Stromal cell of bone marrow (primary cell): ENCODE measurements at regions not wholly inside any gene's neighbourhood (a gene's known extent, or its start where the extent isn't known, plus 50 kb on each side); places are given as distances from the start of the nearest gene placed in this dataset.
"Not testable (repeated sequence)": the region's sequence is repeated elsewhere in the genome, so short reads cannot be mapped to it uniquely, and the experiment has no call there.

Experiments used
- DNase-seq: peaks from one replicate; pipeline ENCODE4 v3.0.0-alpha.2; 2012; ENCODE audit warnings: low read depth

GRCh38 chr17:63173903-63174302 lies 207.9 kb downstream of the TANC2 start:
- DNase-seq: no peak

DNA sequence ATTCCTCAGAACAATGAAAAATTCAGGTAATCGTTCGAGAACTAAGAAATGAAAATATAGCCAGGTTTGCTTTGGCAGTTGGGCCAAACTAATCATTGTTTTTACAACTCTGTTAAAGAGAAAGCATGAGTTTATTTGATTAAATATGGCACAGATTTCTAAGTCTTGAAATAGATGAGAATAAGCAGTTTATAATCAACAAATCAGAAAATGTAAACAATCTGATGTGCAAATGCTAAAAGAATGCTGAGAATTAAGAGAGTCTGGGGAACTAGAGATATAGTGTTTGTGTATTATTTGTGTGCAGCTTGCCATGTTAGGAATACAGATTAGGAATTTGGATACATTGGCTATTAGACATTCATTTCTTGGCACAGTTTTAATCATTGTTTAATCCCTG lies 212.5 kb downstream of the TANC2 start:
- DNase-seq: no peak

DNA sequence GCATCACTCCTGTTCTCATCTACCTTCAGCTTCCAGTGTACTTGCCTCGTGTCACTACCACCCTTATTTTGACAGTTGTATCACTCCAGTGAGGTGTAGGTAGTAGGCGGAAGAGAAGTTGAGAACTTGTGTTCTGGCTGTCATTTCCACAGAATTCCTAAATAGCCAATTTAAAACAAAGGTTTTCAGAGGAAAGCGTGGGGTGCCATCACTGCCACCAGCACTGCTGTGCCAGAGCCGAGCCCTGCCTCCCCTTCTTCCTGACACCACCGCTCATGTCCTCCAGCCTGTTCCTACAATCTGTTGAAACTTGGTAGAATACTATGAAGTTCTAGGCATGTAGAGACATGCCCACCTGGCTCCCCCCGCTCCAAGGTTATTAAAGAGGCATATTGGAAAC lies 215.8 kb downstream of the TANC2 start:
- DNase-seq: no peak

- no peak for DNase-seq
These were observed 219.4 kb downstream of the TANC2 start for GRCh38 chr17:63185420-63185819.

DNA sequence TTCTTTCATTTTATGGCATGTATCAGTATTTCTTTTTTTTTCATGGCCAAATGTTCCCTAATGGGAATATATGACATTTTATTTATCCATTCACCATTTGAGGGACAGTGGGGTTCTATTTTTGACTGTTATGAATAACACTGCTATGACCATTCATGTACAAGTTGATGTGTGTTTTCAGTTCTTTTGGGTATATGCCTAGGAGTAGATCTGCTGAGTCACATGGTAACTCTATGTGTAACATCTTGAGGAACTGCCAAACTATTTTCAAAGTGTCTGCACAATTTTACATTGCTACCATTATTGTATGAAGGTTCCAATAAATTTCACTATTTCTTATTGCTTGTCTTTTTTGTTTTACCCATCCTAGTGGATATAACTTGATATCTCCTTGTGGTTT lies 223.0 kb downstream of the TANC2 start:
- DNase-seq: peak; percentile 79

- DNase-seq: peak; percentile 10
These were observed 223.9 kb downstream of the TANC2 start for GRCh38 chr17:63189930-63190329.

DNA sequence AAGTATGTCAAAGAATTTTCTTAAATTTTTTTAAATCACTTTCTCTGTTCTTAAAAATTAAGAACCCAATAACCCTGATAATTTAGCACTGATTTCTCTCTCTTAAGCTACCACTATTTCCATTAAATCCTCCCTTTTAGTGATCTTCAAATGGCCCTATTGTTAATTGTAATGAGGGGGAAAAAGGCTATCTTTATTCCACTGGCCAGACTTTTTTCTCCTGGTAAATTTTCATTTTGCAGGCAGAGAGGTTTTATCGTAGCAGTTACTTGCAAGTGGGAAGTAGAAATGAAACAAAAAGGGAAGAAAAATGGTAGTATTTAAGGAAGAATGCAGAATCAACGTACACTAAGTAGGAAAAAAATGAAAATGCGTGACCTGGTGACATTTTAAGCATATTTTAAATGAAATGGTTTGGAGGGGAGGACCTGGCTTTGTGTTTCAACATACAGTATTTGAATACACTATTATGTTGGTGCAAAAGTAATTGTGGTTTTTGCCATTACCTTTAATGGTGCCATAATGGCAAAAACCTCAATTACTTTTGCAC lies 224.9 kb downstream of the TANC2 start:
- no peak for DNase-seq

DNA sequence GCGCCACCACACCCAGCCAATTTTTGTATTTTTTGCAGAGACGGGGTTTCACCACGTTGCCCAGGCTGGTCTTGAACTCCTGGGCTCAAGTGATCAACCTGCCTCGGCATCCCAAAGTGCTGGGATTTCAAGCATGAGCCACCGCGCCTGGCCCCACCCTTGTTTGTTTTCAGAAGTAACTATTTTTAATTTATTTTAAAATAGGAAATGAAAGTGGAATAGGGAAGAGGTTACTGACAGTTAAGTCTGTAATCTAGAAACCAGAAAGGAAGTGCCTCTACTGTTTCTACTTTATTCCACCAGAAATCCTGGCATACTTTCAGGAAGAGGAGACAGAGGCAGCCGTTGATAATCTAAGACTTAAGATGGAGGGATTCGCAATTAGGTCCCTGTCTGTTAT lies 225.6 kb downstream of the TANC2 start:
- DNase-seq: no peak

DNA sequence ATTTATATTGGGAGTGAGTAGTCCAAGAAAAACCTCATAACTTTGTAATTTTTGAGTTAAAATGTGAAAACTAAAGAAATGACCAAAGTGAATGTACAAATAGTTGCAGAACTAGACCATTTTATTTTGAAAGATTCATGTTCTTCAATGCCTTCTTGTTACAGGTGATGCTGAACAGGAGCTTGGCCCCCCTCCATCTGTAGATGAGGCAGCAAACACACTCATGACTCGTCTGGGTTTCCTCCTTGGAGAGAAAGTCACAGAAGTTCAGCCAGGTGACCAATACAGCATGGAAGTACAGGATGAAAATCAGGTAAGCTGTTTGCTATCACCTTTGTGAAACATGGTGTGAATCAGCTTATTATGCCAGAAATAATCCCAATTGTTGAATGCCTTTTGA lies 227.8 kb downstream of the TANC2 start:
- DNase-seq: no peak

DNA sequence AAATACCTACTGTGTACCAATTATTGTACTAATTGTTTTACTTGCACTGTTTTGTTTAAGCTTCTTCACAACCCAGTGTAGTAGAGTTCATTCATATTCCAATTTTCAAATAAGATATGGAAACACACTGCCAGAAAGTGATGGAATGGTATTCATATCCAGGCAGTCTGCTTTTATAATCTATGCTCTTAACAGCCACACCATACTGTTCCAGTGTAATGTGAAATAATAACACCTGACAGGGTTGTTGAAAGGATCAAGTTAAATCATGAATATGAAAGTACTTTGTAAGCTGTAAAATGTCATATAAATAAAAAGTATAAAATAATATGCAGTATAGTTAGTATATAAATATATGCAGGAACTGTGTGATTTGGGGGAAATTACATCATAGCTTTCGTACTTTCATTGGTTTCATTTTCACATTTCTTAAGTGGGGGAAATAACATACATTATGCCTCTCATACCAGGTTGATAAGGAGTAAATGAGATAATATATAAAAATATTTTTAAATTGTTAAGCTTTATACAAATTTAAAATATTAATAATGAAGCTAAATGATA lies 230.8 kb downstream of the TANC2 start:
- DNase-seq: no peak

- no peak for DNase-seq
These were observed 237.6 kb downstream of the TANC2 start for GRCh38 chr17:63203652-63204051.

GRCh38 chr17:63221939-63222338 lies 224.2 kb downstream of the CYB561 start:
- no peak for DNase-seq

GRCh38 chr17:63222655-63223054 lies 223.5 kb downstream of the CYB561 start:
- no peak for DNase-seq

- no peak for DNase-seq
These were observed 222.7 kb downstream of the CYB561 start for GRCh38 chr17:63223212-63223911.

- no peak for DNase-seq
These were observed 221.5 kb downstream of the CYB561 start for GRCh38 chr17:63224644-63225043.

GRCh38 chr17:63226720-63227119 lies 219.4 kb downstream of the CYB561 start:
- not testable (repeated sequence) for DNase-seq

DNA sequence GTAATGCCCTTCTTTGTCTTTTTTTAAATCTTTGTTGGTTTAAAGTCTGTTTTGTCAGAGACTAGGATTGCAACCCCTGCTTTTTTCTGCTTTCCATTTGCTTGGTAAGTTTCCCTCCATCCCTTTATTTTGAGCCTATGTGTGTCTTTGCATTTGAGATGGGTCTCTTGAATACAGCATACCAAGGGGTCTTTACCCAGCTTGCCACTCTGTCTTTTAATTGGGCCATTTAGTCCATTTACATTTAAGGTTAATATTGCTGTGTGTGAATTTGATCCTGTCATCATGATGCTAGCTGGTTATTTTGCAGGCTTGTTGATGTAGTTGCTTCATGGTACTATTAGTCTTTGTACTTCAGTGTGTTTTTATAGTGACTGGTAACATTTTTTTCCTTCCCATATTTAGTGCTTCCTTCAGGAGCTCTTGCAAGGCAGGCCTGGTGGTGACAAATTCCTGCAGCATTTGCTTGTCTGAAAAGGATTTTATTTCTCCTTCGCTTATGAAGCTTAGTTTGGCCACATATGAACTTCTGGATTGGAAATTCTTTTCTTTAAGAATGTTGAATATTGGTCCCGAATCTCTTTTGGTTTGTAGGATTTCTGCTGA lies 215.0 kb downstream of the CYB561 start:
- not testable (repeated sequence) for DNase-seq

GRCh38 chr17:63232565-63233310 lies 213.4 kb downstream of the CYB561 start:
- DNase-seq: no peak

GRCh38 chr17:63240106-63240505 lies 206.0 kb downstream of the CYB561 start:
- DNase-seq: no peak

DNA sequence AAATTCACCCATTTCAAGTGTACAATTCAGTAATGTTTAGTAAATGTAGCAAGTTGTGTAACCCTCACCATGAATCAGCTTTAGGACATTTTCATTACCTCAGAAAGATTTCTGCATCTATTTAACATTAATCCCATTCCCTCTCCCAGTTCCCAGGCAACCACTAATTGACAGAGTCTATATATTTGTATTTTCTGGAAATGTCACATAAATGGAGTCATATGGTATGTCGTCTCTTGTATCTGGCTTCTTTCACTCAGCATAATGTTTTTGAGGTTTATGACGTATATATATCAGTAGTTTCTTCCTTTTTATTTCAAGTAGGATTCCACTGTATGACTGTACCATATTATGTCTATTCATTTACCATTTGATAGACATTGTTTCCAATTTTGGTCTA lies 199.8 kb downstream of the CYB561 start:
- DNase-seq: no peak

DNA sequence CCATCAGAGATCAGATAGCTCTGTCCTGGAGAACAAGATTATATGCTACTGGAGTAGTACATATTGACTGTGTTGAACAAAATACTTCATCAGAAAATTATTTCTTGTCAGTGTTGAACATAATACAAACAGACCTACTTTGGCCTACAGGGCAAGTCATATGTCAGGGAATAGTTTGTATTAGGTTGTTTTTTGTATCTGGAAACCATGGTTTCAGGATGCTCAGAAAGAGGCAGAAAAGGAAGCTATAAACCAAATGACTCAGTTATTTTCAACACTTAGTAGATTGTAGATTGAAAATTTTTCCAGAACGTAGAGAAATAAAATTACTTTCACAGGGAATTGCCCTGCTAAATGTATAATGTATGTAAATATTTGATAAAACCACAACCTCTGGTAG lies 198.4 kb downstream of the CYB561 start:
- DNase-seq: no peak

DNA sequence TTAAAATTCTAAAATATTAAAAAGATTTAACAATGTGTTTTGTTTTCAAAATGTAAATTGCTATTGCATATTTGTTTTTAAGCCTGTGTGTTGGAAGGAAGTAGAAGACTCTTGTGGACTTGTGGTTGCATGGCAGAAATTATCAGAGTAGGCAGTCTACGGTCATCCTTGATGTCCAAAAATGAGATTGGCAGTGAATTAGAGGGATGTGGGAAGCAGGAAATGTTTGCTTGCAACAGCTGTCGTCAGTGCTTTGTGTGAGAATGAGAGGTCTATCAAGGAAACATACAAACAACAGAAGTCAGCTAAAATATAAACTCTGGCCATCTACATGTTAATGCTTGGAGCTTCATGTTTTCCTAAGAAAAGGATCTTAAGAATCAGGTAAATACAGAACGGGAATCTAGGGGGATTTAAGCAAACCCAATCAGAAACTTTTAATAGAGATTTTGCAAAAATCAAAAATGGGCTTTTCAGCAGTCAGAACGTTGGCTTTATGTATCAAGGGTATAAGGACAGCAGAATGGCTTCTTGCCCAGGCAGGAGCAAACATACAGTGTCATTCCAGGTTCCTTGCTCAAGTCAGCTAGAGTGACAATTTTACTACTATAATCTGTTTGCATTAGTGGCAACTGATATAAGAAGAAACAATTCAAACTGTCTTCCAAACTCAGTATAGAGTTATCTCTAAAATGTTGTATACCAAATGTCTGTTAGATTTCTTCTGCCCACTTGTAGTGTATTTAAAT lies 196.7 kb downstream of the CYB561 start:
- no peak for DNase-seq
